Keratinocyte (primary cell): ENCODE measurements at regions not wholly inside any gene's neighbourhood (a gene's known extent, or its start where the extent isn't known, plus 50 kb on each side); places are given as distances from the start of the nearest gene placed in this dataset.

Source experiments
- EZH2 ChIP-seq: IDR thresholded peaks from one replicate; pipeline ENCODE4 v1.6.1; 2012; ENCODE audit warnings: inconsistent platforms, mild to moderate bottlenecking, low read length, moderate library complexity
- TF ChIP-seq, protein P1 (sequence below), 3 experiments: IDR thresholded peaks in 1 of 3; conservative IDR thresholded peaks in 1 of 3; optimal IDR thresholded peaks in 1 of 3; 2 replicates in 2 of 3; 3 replicates in 1 of 3; pipeline versions ENCODE3 to v1.5.1; 2011; ENCODE audit warnings: low read length in 3 of 3, mild to moderate bottlenecking in 3 of 3, moderate library complexity in 2 of 3, control low read depth in 1 of 3, inconsistent platforms in 1 of 3; ENCODE audit not compliant: insufficient read depth in 2 of 3; ENCODE audit errors: extremely low read depth in 1 of 3

DNA sequence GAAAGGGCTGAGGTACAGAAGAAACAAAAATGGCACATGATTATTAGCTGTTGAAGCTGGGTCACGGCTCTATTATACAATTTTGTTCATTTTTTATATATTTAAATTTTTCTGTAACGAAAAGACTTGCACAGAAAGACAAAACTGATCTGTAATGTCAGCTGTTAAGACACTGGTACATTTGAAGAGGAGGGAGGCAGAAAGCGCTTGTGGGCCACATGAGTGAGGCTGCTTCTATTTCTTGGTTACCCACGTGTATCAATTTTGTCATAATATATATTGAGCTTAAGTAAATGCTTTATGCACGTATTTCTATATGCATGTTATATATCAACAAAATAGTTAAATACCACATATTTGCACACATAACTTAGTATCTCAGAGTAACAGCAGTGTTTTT lies 151.8 kb upstream of the KCNJ18 start:
- TF ChIP-seq, protein P1, sequence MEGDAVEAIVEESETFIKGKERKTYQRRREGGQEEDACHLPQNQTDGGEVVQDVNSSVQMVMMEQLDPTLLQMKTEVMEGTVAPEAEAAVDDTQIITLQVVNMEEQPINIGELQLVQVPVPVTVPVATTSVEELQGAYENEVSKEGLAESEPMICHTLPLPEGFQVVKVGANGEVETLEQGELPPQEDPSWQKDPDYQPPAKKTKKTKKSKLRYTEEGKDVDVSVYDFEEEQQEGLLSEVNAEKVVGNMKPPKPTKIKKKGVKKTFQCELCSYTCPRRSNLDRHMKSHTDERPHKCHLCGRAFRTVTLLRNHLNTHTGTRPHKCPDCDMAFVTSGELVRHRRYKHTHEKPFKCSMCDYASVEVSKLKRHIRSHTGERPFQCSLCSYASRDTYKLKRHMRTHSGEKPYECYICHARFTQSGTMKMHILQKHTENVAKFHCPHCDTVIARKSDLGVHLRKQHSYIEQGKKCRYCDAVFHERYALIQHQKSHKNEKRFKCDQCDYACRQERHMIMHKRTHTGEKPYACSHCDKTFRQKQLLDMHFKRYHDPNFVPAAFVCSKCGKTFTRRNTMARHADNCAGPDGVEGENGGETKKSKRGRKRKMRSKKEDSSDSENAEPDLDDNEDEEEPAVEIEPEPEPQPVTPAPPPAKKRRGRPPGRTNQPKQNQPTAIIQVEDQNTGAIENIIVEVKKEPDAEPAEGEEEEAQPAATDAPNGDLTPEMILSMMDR (optimal IDR thresholded peaks at IDR 0.05 in 1 of 3, IDR thresholded peaks at IDR 0.05 in 1 of 3, conservative IDR thresholded peaks at IDR 0.05 in 1 of 3; ENCODE audit: extremely low read depth in 1 of 3, insufficient read depth in 2 of 3, low read length in 3 of 3) = no peak
- no peak for TF ChIP-seq EZH2
